Gastroesophageal sphincter (tissue), 3 donors: ENCODE measurements at regions not wholly inside any gene's neighbourhood (a gene's known extent, or its start where the extent isn't known, plus 50 kb on each side); places are given as distances from the start of the nearest gene placed in this dataset.

Experiments used
- CTCF ChIP-seq, 4 experiments: fragments of 200-600 bp in 2 of 4; fragments of 450-650 bp in 2 of 4; sonication (generic) in 1 of 4; IDR thresholded peaks; one replicate each; pipeline ENCODE4 v1.5.1; 2017 to 2019; ENCODE audit warnings: antibody characterized with exemption in 4 of 4, mild to moderate bottlenecking in 2 of 4, moderate library complexity in 2 of 4
- EP300 ChIP-seq: sonication (generic); formaldehyde crosslinking; IDR thresholded peaks from one replicate; pipeline ENCODE4 v1.6.1; 2017; ENCODE audit warnings: antibody characterized with exemption, mild to moderate bottlenecking
- POLR2A ChIP-seq, 2 donors: fragments of 450-650 bp; IDR thresholded peaks; one replicate each; pipeline ENCODE4 v1.6.1; 2017; ENCODE audit warnings: antibody characterized with exemption in 2 of 2, mild to moderate bottlenecking in 2 of 2, moderate library complexity in 1 of 2
- POLR2AphosphoS5 ChIP-seq: sonication (generic); formaldehyde crosslinking; IDR thresholded peaks from one replicate; pipeline ENCODE4 v1.6.1; 2017; ENCODE audit warnings: antibody characterized with exemption

GRCh38 chr3:94406595-94406994, 343.7 kb downstream of the NSUN3 start:
- TF ChIP-seq CTCF (IDR thresholded peaks at IDR 0.05) (no peak), POLR2AphosphoS5 (no peak), POLR2A (IDR thresholded peaks at IDR 0.05) (no peak), EP300 (no peak)
